IPS-20b (cell line): ENCODE measurements at regions not wholly inside any gene's neighbourhood (a gene's known extent, or its start where the extent isn't known, plus 50 kb on each side); places are given as distances from the start of the nearest gene placed in this dataset.
"Not testable (repeated sequence)": the region's sequence is repeated elsewhere in the genome, so short reads cannot be mapped to it uniquely, and the experiment has no call there.

Experiments
- H3K27ac ChIP-seq: one replicate; pipeline ENCODE4 v1.5.1; 2013; ENCODE audit warnings: low read length
- H3K27me3 ChIP-seq: 2 replicates; pipeline ENCODE4 v1.6.1; 2013; ENCODE audit warnings: mild to moderate bottlenecking, low read length, inconsistent platforms; ENCODE audit not compliant: insufficient read depth
- H3K36me3 ChIP-seq: 2 replicates; pipeline ENCODE4 v1.6.1; 2013; ENCODE audit warnings: low read depth, mild to moderate bottlenecking, inconsistent platforms, low read length, moderate library complexity; ENCODE audit not compliant: insufficient read depth
- H3K4me1 ChIP-seq: 2 replicates; pipeline ENCODE4 v1.6.1; 2013; ENCODE audit warnings: mild to moderate bottlenecking, control low read depth, inconsistent platforms, low read length, moderate library complexity; ENCODE audit not compliant: insufficient read depth
- H3K4me3 ChIP-seq: 2 replicates; pipeline ENCODE4 v1.5.1; 2013; ENCODE audit warnings: mild to moderate bottlenecking, low read length, inconsistent platforms
- H3K9ac ChIP-seq: 2 replicates; pipeline ENCODE4 v1.6.1; 2013; ENCODE audit warnings: low read depth, mild to moderate bottlenecking, inconsistent platforms, low read length, moderate library complexity
- H3K9me3 ChIP-seq: 2 replicates; pipeline ENCODE4 v1.6.1; 2013; ENCODE audit warnings: mild to moderate bottlenecking, low read depth, low read length, inconsistent platforms; ENCODE audit not compliant: insufficient read depth

- Histone ChIP-seq H3K9ac (no peak overlapping the region), H3K4me3 (no peak overlapping the region), H3K9me3 (no peaks in the 10 kb centered on the region), H3K27ac (no peak overlapping the region), H3K4me1 (peaks cover 3% of the 10 kb centered on the region; the same call in 1 of the 2 replicates), H3K36me3 (no peaks in the 10 kb centered on the region), H3K27me3 (no peaks in the 10 kb centered on the region; the same call in 1 of the 2 replicates)
These were observed 155.9 kb upstream of the RBM19 start for GRCh38 chr12:114122016-114122415.

- Histone ChIP-seq H3K36me3 (no peaks in the 10 kb centered on the region), H3K9me3 (peaks cover 12% of the 10 kb centered on the region; the same call in 1 of the 2 replicates), H3K27ac (no peak overlapping the region), H3K9ac (no peak overlapping the region), H3K27me3 (no peaks in the 10 kb centered on the region; the same call in 1 of the 2 replicates), H3K4me1 (peaks cover 3% of the 10 kb centered on the region; the same call in 1 of the 2 replicates), H3K4me3 (no peak overlapping the region)
These were observed 153.2 kb upstream of the RBM19 start for GRCh38 chr12:114119316-114119715.

- no peaks in the 10 kb centered on the region for H3K36me3 ChIP-seq
- H3K9me3 ChIP-seq = peaks cover 13% of the 10 kb centered on the region; the same call in 1 of the 2 replicates
- no peaks in the 10 kb centered on the region for H3K4me1 ChIP-seq
- H3K27me3 ChIP-seq = no peaks in the 10 kb centered on the region
- H3K4me3 ChIP-seq = no peak overlapping the region
- no peak overlapping the region for H3K27ac ChIP-seq
- H3K9ac ChIP-seq = no peak overlapping the region
These were observed 130.3 kb upstream of the RBM19 start for GRCh38 chr12:114096461-114096860.

- Histone ChIP-seq H3K9ac (no peak overlapping the region), H3K4me3 (no peak overlapping the region), H3K27ac (no peak overlapping the region), H3K27me3 (no peaks in the 10 kb centered on the region), H3K36me3 (no peaks in the 10 kb centered on the region), H3K9me3 (peaks cover 13% of the 10 kb centered on the region; the same call in 1 of the 2 replicates), H3K4me1 (no peaks in the 10 kb centered on the region)
These were observed 127.4 kb upstream of the RBM19 start for GRCh38 chr12:114093520-114093919.

- H3K9ac ChIP-seq = no peak overlapping the region
These were observed 126.9 kb upstream of the RBM19 start for GRCh38 chr12:114092981-114093380.

GRCh38 chr12:114090211-114090610, 124.1 kb upstream of the RBM19 start:
- Histone ChIP-seq H3K9me3 (peaks cover 13% of the 10 kb centered on the region; the same call in 1 of the 2 replicates), H3K4me3 (no peak overlapping the region), H3K36me3 (no peaks in the 10 kb centered on the region), H3K27me3 (no peaks in the 10 kb centered on the region), H3K27ac (no peak overlapping the region), H3K4me1 (no peaks in the 10 kb centered on the region), H3K9ac (no peak overlapping the region)

More at GRCh38 chr12:114092981-114093380, 126.9 kb upstream of the RBM19 start:
- Histone ChIP-seq H3K27ac (no peak overlapping the region), H3K36me3 (no peaks in the 10 kb centered on the region), H3K4me1 (no peaks in the 10 kb centered on the region), H3K27me3 (no peaks in the 10 kb centered on the region), H3K9me3 (peaks cover 13% of the 10 kb centered on the region; the same call in 1 of the 2 replicates), H3K4me3 (no peak overlapping the region)

GRCh38 chr12:114073076-114073475, 107.0 kb upstream of the RBM19 start:
- H3K36me3 ChIP-seq = no peaks in the 10 kb centered on the region
- H3K4me1 ChIP-seq = peaks cover 3% of the 10 kb centered on the region; the same call in 1 of the 2 replicates
- H3K4me3 ChIP-seq = no peak overlapping the region
- no peaks in the 10 kb centered on the region for H3K9me3 ChIP-seq
- H3K9ac ChIP-seq = no peak overlapping the region
- peaks cover 7% of the 10 kb centered on the region; the same call in 1 of the 2 replicates for H3K27me3 ChIP-seq
- no peak overlapping the region for H3K27ac ChIP-seq

- Histone ChIP-seq H3K27me3 (no peaks in the 10 kb centered on the region), H3K4me1 (peaks cover 3% of the 10 kb centered on the region; the same call in 1 of the 2 replicates), H3K9me3 (peaks cover 6% of the 10 kb centered on the region; the same call in 1 of the 2 replicates), H3K4me3 (no peak overlapping the region), H3K36me3 (no peaks in the 10 kb centered on the region), H3K27ac (no peak overlapping the region), H3K9ac (no peak overlapping the region)
These were observed 103.4 kb upstream of the RBM19 start for GRCh38 chr12:114069507-114069906.

GRCh38 chr12:114064497-114064896, 98.4 kb upstream of the RBM19 start:
- Histone ChIP-seq H3K27me3 (no peaks in the 10 kb centered on the region), H3K36me3 (no peaks in the 10 kb centered on the region), H3K9ac (no peak overlapping the region), H3K4me3 (no peak overlapping the region), H3K4me1 (peaks cover 3% of the 10 kb centered on the region), H3K9me3 (peaks cover 14% of the 10 kb centered on the region), H3K27ac (no peak overlapping the region)

GRCh38 chr12:114064034-114064433, 97.9 kb upstream of the RBM19 start:
- H3K36me3 ChIP-seq, H3K27me3 ChIP-seq, H3K4me3 ChIP-seq, H3K4me1 ChIP-seq, H3K27ac ChIP-seq, H3K9ac ChIP-seq: not testable (repeated sequence)
- H3K9me3 ChIP-seq = peaks cover 14% of the 10 kb centered on the region

GRCh38 chr12:114063435-114063834, 97.3 kb upstream of the RBM19 start:
- Histone ChIP-seq H3K27ac (no peak overlapping the region), H3K36me3 (no peaks in the 10 kb centered on the region), H3K9ac (no peak overlapping the region), H3K9me3 (peaks cover 14% of the 10 kb centered on the region), H3K4me3 (no peak overlapping the region), H3K27me3 (no peaks in the 10 kb centered on the region), H3K4me1 (no peaks in the 10 kb centered on the region; the same call in 1 of the 2 replicates)

- H3K36me3 ChIP-seq, H3K27me3 ChIP-seq, H3K4me1 ChIP-seq, H3K27ac ChIP-seq, H3K4me3 ChIP-seq, H3K9ac ChIP-seq: not testable (repeated sequence)
- peaks cover 10% of the 10 kb centered on the region for H3K9me3 ChIP-seq
These were observed 90.2 kb upstream of the RBM19 start for GRCh38 chr12:114056351-114056750.
